GM13976 (cell line): ENCODE measurements at regions not wholly inside any gene's neighbourhood (a gene's known extent, or its start where the extent isn't known, plus 50 kb on each side); places are given as distances from the start of the nearest gene placed in this dataset.

Source experiments
- DNase-seq: peaks from one replicate; pipeline ENCODE4 v3.0.0; 2012; ENCODE audit warnings: low spot score
- CTCF ChIP-seq: IDR thresholded peaks from 2 replicates; pipeline ENCODE4 v1.5.1; 2012; ENCODE audit warnings: borderline replicate concordance, mild to moderate bottlenecking; ENCODE audit not compliant: insufficient read depth; ENCODE audit errors: extremely low read depth, missing control alignments, control extremely low read depth
- in situ Hi-C: fragments of 300-500 bp; cut with MboI; formaldehyde crosslinking; loops from one replicate; pipeline ENCODE4 v1.12.0; 2022; ENCODE audit warnings: low sequenced_read_pairs, mixed read lengths, inconsistent platforms; ENCODE audit not compliant: unreplicated experiment

- TF ChIP-seq CTCF = no peak
- in situ Hi-C loops = no loop called here
- no peak for DNase-seq
These were observed 63.2 kb upstream of the TOP3B start for GRCh38 chr22:22045571-22046335.

GRCh38 chr22:22044153-22044552, 61.6 kb upstream of the TOP3B start:
- no peak for TF ChIP-seq CTCF
- in situ Hi-C loops = no loop called here
- DNase-seq = no peak

GRCh38 chr22:22043296-22044078, 60.9 kb upstream of the TOP3B start:
- TF ChIP-seq CTCF = no peak
- in situ Hi-C loops = no loop called here
- DNase-seq = peak; percentile 70

- no peak for TF ChIP-seq CTCF
- in situ Hi-C loops = no loop called here
These were observed 60.2 kb upstream of the TOP3B start for GRCh38 chr22:22042599-22043295.

GRCh38 chr22:22042009-22042408, 59.4 kb upstream of the TOP3B start:
- no peak for DNase-seq
- in situ Hi-C loops = no loop called here
- TF ChIP-seq CTCF = no peak

More at GRCh38 chr22:22042599-22043295, 60.2 kb upstream of the TOP3B start:
- no peak for DNase-seq

GRCh38 chr22:22040908-22041307, 58.3 kb upstream of the TOP3B start:
- in situ Hi-C loops = no loop called here
- TF ChIP-seq CTCF = no peak
- no peak for DNase-seq
